IMR-90 (cell line): ENCODE measurements at regions not wholly inside any gene's neighbourhood (a gene's known extent, or its start where the extent isn't known, plus 50 kb on each side); places are given as distances from the start of the nearest gene placed in this dataset.

Experiments used
- ATAC-seq: fragments of 200-7000 bp; cut with Tn5 transposase; 2 replicates; pipeline ENCODE4 v1.9.1; 2020; ENCODE audit warnings: low read depth, mild to moderate bottlenecking, moderate library complexity
- BruUV-seq: library from RNA; stranded (reverse); fragments of 400-500 nt; replicated peaks from 2 replicates; lab custom pipeline; 2021; lab: Mats Ljungman, UMichigan
- CTCF ChIA-PET: fragments of 300-600 bp; formaldehyde crosslinking; extraction: SDS; loops from one replicate; lab custom pipeline; 2021; ENCODE audit warnings: antibody characterized with exemption; lab: Yijun Ruan, JAX
- POLR2A ChIA-PET: fragments of 300-600 bp; sonication (Branson Sonifier 250); formaldehyde crosslinking; loops from one replicate; lab custom pipeline; 2022; ENCODE audit warnings: antibody characterized with exemption; ENCODE audit not compliant: unreplicated experiment; lab: Charles Lee
- DNase-seq: peaks from one replicate; pipeline ENCODE4 v3.0.0; 2013
- H2AFZ ChIP-seq: replicated peaks from 2 replicates; pipeline ENCODE3; 2013; ENCODE audit warnings: low read length, mild to moderate bottlenecking; ENCODE audit not compliant: poor library complexity
- H2AK5ac ChIP-seq: 2 replicates; pipeline ENCODE4 v1.6.1; 2013; ENCODE audit warnings: low read depth, low read length, inconsistent platforms
- H2AK9ac ChIP-seq: replicated peaks from 2 replicates; pipeline ENCODE3; 2013; ENCODE audit warnings: mild to moderate bottlenecking, low read depth, low read length, moderate library complexity; ENCODE audit not compliant: poor library complexity
- H2BK120ac ChIP-seq: 2 replicates; pipeline ENCODE4 v1.6.1; 2013; ENCODE audit warnings: low read depth, low read length, inconsistent platforms
- H2BK15ac ChIP-seq: 3 replicates; pipeline ENCODE4 v1.6.1; 2013; ENCODE audit warnings: low read depth, low read length, inconsistent platforms
- H2BK20ac ChIP-seq: 2 replicates; pipeline ENCODE4 v1.6.1; 2013; ENCODE audit warnings: low read depth, mild to moderate bottlenecking, inconsistent platforms, low read length, moderate library complexity
- H2BK5ac ChIP-seq: 2 replicates; pipeline ENCODE4 v1.6.1; 2013; ENCODE audit warnings: mild to moderate bottlenecking, low read depth, low read length, inconsistent platforms; ENCODE audit not compliant: poor library complexity, severe bottlenecking
- H3K14ac ChIP-seq: replicated peaks from 2 replicates; pipeline ENCODE4 v1.6.1; 2013; ENCODE audit warnings: low read depth, low read length, inconsistent platforms
- H3K18ac ChIP-seq: 2 replicates; pipeline ENCODE4 v1.6.1; 2013; ENCODE audit warnings: low read depth, low read length, control low read depth
- H3K23ac ChIP-seq: 2 replicates; pipeline ENCODE4 v1.6.1; 2013; ENCODE audit warnings: low read depth, low read length, inconsistent platforms
- H3K27ac ChIP-seq: 2 replicates; pipeline ENCODE4 v1.5.1; 2013; ENCODE audit warnings: mild to moderate bottlenecking, control low read depth, low read length; ENCODE audit not compliant: insufficient read depth
- H3K27me3 ChIP-seq: 2 replicates; pipeline ENCODE4 v1.6.1; 2013; ENCODE audit warnings: low read length; ENCODE audit not compliant: control insufficient read depth, insufficient read depth
- H3K36me3 ChIP-seq: 2 replicates; pipeline ENCODE4 v1.6.1; 2013; ENCODE audit warnings: low read length, mixed read lengths; ENCODE audit not compliant: control insufficient read depth, insufficient read depth
- H3K4ac ChIP-seq: 2 replicates; pipeline ENCODE4 v1.6.1; 2013; ENCODE audit warnings: low read depth, low read length, inconsistent platforms
- H3K4me1 ChIP-seq: 2 replicates; pipeline ENCODE4 v1.6.1; 2013; ENCODE audit warnings: low read length, mixed read lengths; ENCODE audit not compliant: control insufficient read depth, insufficient read depth
- H3K4me2 ChIP-seq: 2 replicates; pipeline ENCODE4 v1.6.1; 2013; ENCODE audit warnings: low read depth, mild to moderate bottlenecking, control low read depth, low read length, moderate library complexity
- H3K4me3 ChIP-seq: 2 replicates; pipeline ENCODE4 v1.5.1; 2013; ENCODE audit warnings: low read depth, mild to moderate bottlenecking, control low read depth, low read length, moderate library complexity; ENCODE audit not compliant: insufficient read depth
- H3K56ac ChIP-seq: 2 replicates; pipeline ENCODE4 v1.6.1; 2013; ENCODE audit warnings: low read length, inconsistent platforms; ENCODE audit not compliant: insufficient read depth; ENCODE audit errors: extremely low read depth
- H3K79me1 ChIP-seq, 2 experiments: 2 replicates each; pipeline ENCODE4 v1.6.1; 2013; ENCODE audit warnings: low read length in 2 of 2, inconsistent platforms in 1 of 2, low read depth in 1 of 2
- H3K9ac ChIP-seq: 2 replicates; pipeline ENCODE4 v1.6.1; 2013; ENCODE audit warnings: low read depth, low read length, control low read depth
- H3K9me1 ChIP-seq: 2 replicates; pipeline ENCODE4 v1.6.1; 2013; ENCODE audit warnings: low read length, inconsistent platforms; ENCODE audit not compliant: insufficient read depth
- H3K9me3 ChIP-seq: 2 replicates; pipeline ENCODE4 v1.6.1; 2013; ENCODE audit warnings: low read length; ENCODE audit not compliant: control insufficient read depth, insufficient read depth
- H4K20me1 ChIP-seq: 2 replicates; pipeline ENCODE4 v1.6.1; 2013; ENCODE audit warnings: low read length, inconsistent platforms; ENCODE audit not compliant: insufficient read depth
- H4K5ac ChIP-seq: 2 replicates; pipeline ENCODE4 v1.6.1; 2013; ENCODE audit warnings: mild to moderate bottlenecking, low read depth, low read length, control low read depth
- H4K8ac ChIP-seq, 2 experiments: 2 replicates each; pipeline ENCODE4 v1.6.1; 2013; ENCODE audit warnings: low read depth in 2 of 2, low read length in 2 of 2, control low read depth in 1 of 2, inconsistent platforms in 1 of 2
- H4K91ac ChIP-seq: 2 replicates; pipeline ENCODE4 v1.6.1; 2013; ENCODE audit warnings: low read depth, low read length, inconsistent platforms; ENCODE audit not compliant: insufficient read depth
- BHLHE40 ChIP-seq: fragments of 150-350 bp; IDR thresholded peaks from 2 replicates; pipeline ENCODE4 v1.6.1; 2016; ENCODE audit warnings: mild to moderate bottlenecking, low read depth, low read length
- CEBPB ChIP-seq: IDR thresholded peaks from 2 replicates; pipeline ENCODE4 v1.6.1; 2012; ENCODE audit warnings: low read depth, low read length, improper control_type of control experiment
- CHD1 ChIP-seq: IDR thresholded peaks from 2 replicates; pipeline ENCODE4 v1.6.1; 2012; ENCODE audit warnings: low read depth, low read length, improper control_type of control experiment
- FOS ChIP-seq: fragments of 150-350 bp; IDR thresholded peaks from 2 replicates; pipeline ENCODE4 v1.6.1; 2016; ENCODE audit warnings: low read depth, low read length
- MAFK ChIP-seq: IDR thresholded peaks from 2 replicates; pipeline ENCODE4 v1.6.1; 2012; ENCODE audit warnings: low read depth, low read length, improper control_type of control experiment
- MAZ ChIP-seq: IDR thresholded peaks from 2 replicates; pipeline ENCODE4 v1.6.1; 2012; ENCODE audit warnings: low read depth, mild to moderate bottlenecking, low read length, improper control_type of control experiment, moderate library complexity, borderline replicate concordance
- MXI1 ChIP-seq: IDR thresholded peaks from 2 replicates; pipeline ENCODE4 v1.6.1; 2012; ENCODE audit warnings: low read depth, mild to moderate bottlenecking, low read length, moderate library complexity, borderline replicate concordance
- NFE2L2 ChIP-seq: fragments of 150-350 bp; IDR thresholded peaks from 2 replicates; pipeline ENCODE4 v1.6.1; 2016; ENCODE audit warnings: low read depth, mild to moderate bottlenecking, low read length
- POLR2A ChIP-seq: IDR thresholded peaks from 2 replicates; pipeline ENCODE4 v1.6.1; 2012; ENCODE audit warnings: mild to moderate bottlenecking, low read depth, low read length
- RAD21 ChIP-seq: IDR thresholded peaks from 2 replicates; pipeline ENCODE4 v1.6.1; 2012; ENCODE audit warnings: low read length, improper control_type of control experiment
- RCOR1 ChIP-seq: IDR thresholded peaks from 2 replicates; pipeline ENCODE4 v1.6.1; 2012; ENCODE audit warnings: mild to moderate bottlenecking, low read length, improper control_type of control experiment; ENCODE audit not compliant: insufficient replicate concordance
- RFX5 ChIP-seq: IDR thresholded peaks from 2 replicates; pipeline ENCODE4 v1.8.0; 2012; ENCODE audit warnings: low read depth, mild to moderate bottlenecking, low read length, moderate library complexity
- SMC3 ChIP-seq: fragments of 150-350 bp; IDR thresholded peaks from 2 replicates; pipeline ENCODE4 v1.6.1; 2016; ENCODE audit warnings: low read depth, mild to moderate bottlenecking, antibody characterized with exemption, low read length, moderate library complexity
- USF2 ChIP-seq: fragments of 150-350 bp; IDR thresholded peaks from 2 replicates; pipeline ENCODE4 v1.6.1; 2017; ENCODE audit warnings: mild to moderate bottlenecking, antibody characterized with exemption, low read length, low read depth
- WGBS, 2 experiments: methylation state at CpG; one replicate each; pipeline versions ENCODE4 v1.1.5 to v1.1.7; 2013; ENCODE audit warnings: missing lambda C conversion rate in 2 of 2; ENCODE audit not compliant: insufficient read length in 1 of 2; ENCODE audit errors: extremely low coverage in 2 of 2; 5-methylcytosine and 5-hydroxymethylcytosine counted together
- dilution Hi-C: fragments of 300-500 bp; cut with HindIII; formaldehyde crosslinking; loops from one replicate; pipeline ENCODE4 v1.14.3; 2018; ENCODE audit warnings: low sequenced_read_pairs; ENCODE audit not compliant: unreplicated experiment
- in situ Hi-C: fragments of 300-500 bp; cut with MboI; formaldehyde crosslinking; loops from 3 replicates; pipeline ENCODE4 v1.14.3; 2019; ENCODE audit warnings: low sequenced_read_pairs, inconsistent platforms, mixed read lengths
- intact Hi-C: fragments of 100-400 bp; cut with micrococcal nuclease; formaldehyde crosslinking; loops from 2 replicates; pipeline ENCODE4 v1.10.0; 2022
- TF ChIP-seq, protein P1 (sequence below): conservative IDR thresholded peaks from 2 replicates; pipeline ENCODE4 v1.5.1; 2012; ENCODE audit warnings: mild to moderate bottlenecking, low read depth, low read length, improper control_type of control experiment
- TF ChIP-seq, protein P2 (sequence below): fragments of 150-350 bp; IDR thresholded peaks from 2 replicates; pipeline ENCODE4 v1.6.1; 2016; ENCODE audit warnings: low read depth, mild to moderate bottlenecking, low read length, moderate library complexity, borderline replicate concordance

GRCh38 chr14:105761842-105762241 is 235.5 kb downstream of the TMEM121 start:
- TF ChIP-seq POLR2A (no peak), MAZ (no peak), CEBPB (no peak), CHD1 (no peak), MXI1 (no peak), USF2 (no peak), SMC3 (no peak), BHLHE40 (no peak), MAFK (no peak), RCOR1 (no peak), RFX5 (no peak), FOS (no peak), NFE2L2 (no peak), RAD21 (no peak)
- TF ChIP-seq, protein P1, sequence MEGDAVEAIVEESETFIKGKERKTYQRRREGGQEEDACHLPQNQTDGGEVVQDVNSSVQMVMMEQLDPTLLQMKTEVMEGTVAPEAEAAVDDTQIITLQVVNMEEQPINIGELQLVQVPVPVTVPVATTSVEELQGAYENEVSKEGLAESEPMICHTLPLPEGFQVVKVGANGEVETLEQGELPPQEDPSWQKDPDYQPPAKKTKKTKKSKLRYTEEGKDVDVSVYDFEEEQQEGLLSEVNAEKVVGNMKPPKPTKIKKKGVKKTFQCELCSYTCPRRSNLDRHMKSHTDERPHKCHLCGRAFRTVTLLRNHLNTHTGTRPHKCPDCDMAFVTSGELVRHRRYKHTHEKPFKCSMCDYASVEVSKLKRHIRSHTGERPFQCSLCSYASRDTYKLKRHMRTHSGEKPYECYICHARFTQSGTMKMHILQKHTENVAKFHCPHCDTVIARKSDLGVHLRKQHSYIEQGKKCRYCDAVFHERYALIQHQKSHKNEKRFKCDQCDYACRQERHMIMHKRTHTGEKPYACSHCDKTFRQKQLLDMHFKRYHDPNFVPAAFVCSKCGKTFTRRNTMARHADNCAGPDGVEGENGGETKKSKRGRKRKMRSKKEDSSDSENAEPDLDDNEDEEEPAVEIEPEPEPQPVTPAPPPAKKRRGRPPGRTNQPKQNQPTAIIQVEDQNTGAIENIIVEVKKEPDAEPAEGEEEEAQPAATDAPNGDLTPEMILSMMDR: no peak
- TF ChIP-seq, protein P2, sequence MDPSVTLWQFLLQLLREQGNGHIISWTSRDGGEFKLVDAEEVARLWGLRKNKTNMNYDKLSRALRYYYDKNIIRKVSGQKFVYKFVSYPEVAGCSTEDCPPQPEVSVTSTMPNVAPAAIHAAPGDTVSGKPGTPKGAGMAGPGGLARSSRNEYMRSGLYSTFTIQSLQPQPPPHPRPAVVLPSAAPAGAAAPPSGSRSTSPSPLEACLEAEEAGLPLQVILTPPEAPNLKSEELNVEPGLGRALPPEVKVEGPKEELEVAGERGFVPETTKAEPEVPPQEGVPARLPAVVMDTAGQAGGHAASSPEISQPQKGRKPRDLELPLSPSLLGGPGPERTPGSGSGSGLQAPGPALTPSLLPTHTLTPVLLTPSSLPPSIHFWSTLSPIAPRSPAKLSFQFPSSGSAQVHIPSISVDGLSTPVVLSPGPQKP: no peak
- H4K8ac ChIP-seq: no peak overlapping the region
- ChIA-PET POLR2A (no interaction called here), CTCF (no interaction called here)
- dilution Hi-C loops: no loop called here
- H3K79me1 ChIP-seq: no peaks in the 10 kb centered on the region
- no peak overlapping the region for H4K5ac ChIP-seq
- no peak overlapping the region for H3K56ac ChIP-seq
- WGBS, 2 experiments: 69% methylated on average over 4 of the region's 9 CpGs; no CpG with 5 or more reads in 1 of the 2 experiments
- ATAC-seq: no peak
- H3K4me3 ChIP-seq: no peak overlapping the region
- H2AK9ac ChIP-seq: no peak overlapping the region
- H3K36me3 ChIP-seq: no peaks in the 10 kb centered on the region
- no TSS peak for BruUV-seq
- no peak overlapping the region for H2AK5ac ChIP-seq
- H4K20me1 ChIP-seq: no peaks in the 10 kb centered on the region
- no peaks in the 10 kb centered on the region for H3K9me1 ChIP-seq
- H3K18ac ChIP-seq: no peak overlapping the region
- H3K4me1 ChIP-seq: no peaks in the 10 kb centered on the region
- intact Hi-C loops: no loop called here
- no peak overlapping the region for H2BK15ac ChIP-seq
- no peak overlapping the region for H3K14ac ChIP-seq
- H2BK120ac ChIP-seq: no peak overlapping the region
- no peak overlapping the region for H3K27ac ChIP-seq
- H2BK20ac ChIP-seq: no peak overlapping the region
- no peak overlapping the region for H3K9ac ChIP-seq
- H4K91ac ChIP-seq: no peak overlapping the region
- DNase-seq: no peak
- no peak overlapping the region for H2AFZ ChIP-seq
- H3K4me2 ChIP-seq: no peak overlapping the region
- H2BK5ac ChIP-seq: no peak overlapping the region
- in situ Hi-C loops: no loop called here
- H3K27me3 ChIP-seq: no peaks in the 10 kb centered on the region
- peaks cover 23% of the 10 kb centered on the region for H3K9me3 ChIP-seq
- H3K23ac ChIP-seq: no peak overlapping the region
- H3K4ac ChIP-seq: no peak overlapping the region
